Pons (tissue), 1 donor: ENCODE measurements at regions not wholly inside any gene's neighbourhood (a gene's known extent, or its start where the extent isn't known, plus 50 kb on each side); places are given as distances from the start of the nearest gene placed in this dataset.
"Not testable (repeated sequence)": the region's sequence is repeated elsewhere in the genome, so short reads cannot be mapped to it uniquely, and the experiment has no call there.

ENCODE experiments used
- DNase-seq: peaks from one replicate; pipeline ENCODE4 v3.0.0-alpha.2; 2016; ENCODE audit warnings: low spot score

GRCh38 chr7:149930374-149931068 lies 56.8 kb downstream of the ATP6V0E2 start:
- not testable (repeated sequence) for DNase-seq

GRCh38 chr7:149933776-149934175 lies 60.0 kb downstream of the ATP6V0E2 start:
- DNase-seq = not testable (repeated sequence)

GRCh38 chr7:149947346-149947745 lies 73.6 kb downstream of the ATP6V0E2 start:
- DNase-seq = not testable (repeated sequence)

GRCh38 chr7:149948444-149948843 lies 74.7 kb downstream of the ATP6V0E2 start:
- not testable (repeated sequence) for DNase-seq

- DNase-seq = not testable (repeated sequence)
These were observed 76.3 kb downstream of the ATP6V0E2 start for GRCh38 chr7:149949863-149950577.

GRCh38 chr7:149950578-149950924 lies 76.8 kb downstream of the ATP6V0E2 start:
- DNase-seq = not testable (repeated sequence)

GRCh38 chr7:149951579-149951978 lies 77.8 kb downstream of the ATP6V0E2 start:
- DNase-seq = not testable (repeated sequence)

- not testable (repeated sequence) for DNase-seq
These were observed 85.1 kb downstream of the ATP6V0E2 start for GRCh38 chr7:149958880-149959279.

GRCh38 chr7:149960863-149961262 lies 87.1 kb downstream of the ATP6V0E2 start:
- DNase-seq = not testable (repeated sequence)

- not testable (repeated sequence) for DNase-seq
These were observed 88.1 kb downstream of the ATP6V0E2 start for GRCh38 chr7:149961878-149962277.

GRCh38 chr7:149962685-149963319 lies 89.0 kb downstream of the ATP6V0E2 start:
- DNase-seq = not testable (repeated sequence)

- not testable (repeated sequence) for DNase-seq
These were observed 90.2 kb downstream of the ATP6V0E2 start for GRCh38 chr7:149963985-149964384.

- not testable (repeated sequence) for DNase-seq
These were observed 92.7 kb downstream of the ATP6V0E2 start for GRCh38 chr7:149966444-149966843.

GRCh38 chr7:149972977-149973376 lies 99.2 kb downstream of the ATP6V0E2 start:
- not testable (repeated sequence) for DNase-seq

- not testable (repeated sequence) for DNase-seq
These were observed 99.9 kb downstream of the ATP6V0E2 start for GRCh38 chr7:149973681-149974080.

GRCh38 chr7:149975608-149976007 lies 101.8 kb downstream of the ATP6V0E2 start:
- not testable (repeated sequence) for DNase-seq

- DNase-seq = not testable (repeated sequence)
These were observed 104.8 kb downstream of the ATP6V0E2 start for GRCh38 chr7:149978537-149978936.

- not testable (repeated sequence) for DNase-seq
These were observed 105.2 kb downstream of the ATP6V0E2 start for GRCh38 chr7:149978944-149979343.

GRCh38 chr7:149982537-149983112 lies 108.9 kb downstream of the ATP6V0E2 start:
- DNase-seq = not testable (repeated sequence)

- DNase-seq = not testable (repeated sequence)
These were observed 113.1 kb downstream of the ATP6V0E2 start for GRCh38 chr7:149986866-149987265.

- DNase-seq = not testable (repeated sequence)
These were observed 118.0 kb downstream of the ATP6V0E2 start for GRCh38 chr7:149991652-149992302.

GRCh38 chr7:149992366-149992765 lies 118.6 kb downstream of the ATP6V0E2 start:
- DNase-seq = not testable (repeated sequence)
